Naive thymus-derived CD4-positive, alpha-beta T cell (primary cell): ENCODE measurements at regions not wholly inside any gene's neighbourhood (a gene's known extent, or its start where the extent isn't known, plus 50 kb on each side); places are given as distances from the start of the nearest gene placed in this dataset.
"Not testable (repeated sequence)": the region's sequence is repeated elsewhere in the genome, so short reads cannot be mapped to it uniquely, and the experiment has no call there.

Experiments
- ATAC-seq: fragments of 150-1000 bp; cut with Tn5 transposase; 2 replicates; pipeline ENCODE4 v1.10.0; 2021; ENCODE audit warnings: mild to moderate bottlenecking, moderate library complexity
- CTCF ChIA-PET: fragments of 350-600 bp; sonication (Branson Sonifier 250); formaldehyde crosslinking; loops from one replicate; lab custom pipeline; 2021; ENCODE audit warnings: antibody characterized with exemption; lab: Charles Lee
- POLR2A ChIA-PET: fragments of 350-600 bp; sonication (Branson Sonifier 250); formaldehyde crosslinking; loops from one replicate; lab custom pipeline; 2021; ENCODE audit warnings: antibody characterized with exemption, inconsistent platforms; lab: Charles Lee
- DNase-seq, 9 donors: peaks; one replicate each; pipeline versions ENCODE4 v3.0.0 to v3.0.0-alpha.2; 2020 to 2022; ENCODE audit warnings: mixed read lengths in 1 of 9
- H3K27ac ChIP-seq: one replicate; pipeline ENCODE4 v1.7.0; 2013; ENCODE audit warnings: mild to moderate bottlenecking, low read depth, low read length, moderate library complexity
- H3K27me3 ChIP-seq, 2 donors: one replicate each; pipeline ENCODE4 v1.7.0; 2013; ENCODE audit warnings: low read length in 2 of 2, mild to moderate bottlenecking in 2 of 2, moderate library complexity in 2 of 2; ENCODE audit not compliant: control insufficient read depth in 2 of 2, insufficient read depth in 2 of 2
- H3K36me3 ChIP-seq, 3 experiments: 1 replicate in 2 of 3; 2 replicates in 1 of 3; pipeline ENCODE4 v1.7.0; 2013; ENCODE audit warnings: low read length in 3 of 3, mild to moderate bottlenecking in 3 of 3, moderate library complexity in 1 of 3; ENCODE audit not compliant: insufficient read depth in 3 of 3, control insufficient read depth in 2 of 3
- H3K4me1 ChIP-seq, 2 donors: one replicate each; pipeline ENCODE4 v1.7.0; 2013; ENCODE audit warnings: low read length in 2 of 2, mild to moderate bottlenecking in 2 of 2, moderate library complexity in 1 of 2; ENCODE audit not compliant: control insufficient read depth in 2 of 2, insufficient read depth in 2 of 2
- H3K4me3 ChIP-seq: 2 replicates; pipeline ENCODE4 v1.7.0; 2013; ENCODE audit warnings: mild to moderate bottlenecking, low read length
- H3K9me3 ChIP-seq, 3 experiments: 1 replicate in 2 of 3; 2 replicates in 1 of 3; pipeline ENCODE4 v1.7.0; 2013; ENCODE audit warnings: low read length in 3 of 3; ENCODE audit not compliant: control insufficient read depth in 2 of 3
- H3K27ac Mint-ChIP-seq, 9 donors: one replicate each; pipeline ENCODE4 v1.8.0; 2020 to 2022; ENCODE audit warnings: mixed read lengths in 9 of 9, mild to moderate bottlenecking in 8 of 9, moderate library complexity in 5 of 9, inconsistent platforms in 2 of 9
- H3K27me3 Mint-ChIP-seq, 5 donors: one replicate each; pipeline ENCODE4 v1.8.0; 2021 to 2022; ENCODE audit warnings: mixed read lengths in 5 of 5, mild to moderate bottlenecking in 1 of 5
- H3K36me3 Mint-ChIP-seq, 5 donors: one replicate each; pipeline ENCODE4 v1.8.0; 2020 to 2022; ENCODE audit warnings: mixed read lengths in 5 of 5, mild to moderate bottlenecking in 3 of 5, inconsistent platforms in 1 of 5
- H3K4me1 Mint-ChIP-seq, 7 donors: one replicate each; pipeline ENCODE4 v1.8.0; 2020 to 2022; ENCODE audit warnings: mixed read lengths in 7 of 7, mild to moderate bottlenecking in 3 of 7, inconsistent platforms in 1 of 7
- H3K4me3 Mint-ChIP-seq, 10 donors: one replicate each; pipeline ENCODE4 v1.8.0; 2020 to 2022; ENCODE audit warnings: mild to moderate bottlenecking in 10 of 10, mixed read lengths in 10 of 10, moderate library complexity in 6 of 10, inconsistent platforms in 2 of 10
- H3K9me3 Mint-ChIP-seq, 11 donors: one replicate each; pipeline ENCODE4 v1.8.0; 2020 to 2022; ENCODE audit warnings: mixed read lengths in 11 of 11, mild to moderate bottlenecking in 4 of 11, inconsistent platforms in 1 of 11, moderate library complexity in 1 of 11
- intact Hi-C, 2 donors: fragments of 100-400 bp; cut with micrococcal nuclease; formaldehyde crosslinking; loops; one replicate each; pipeline ENCODE4 v1.15.1; 2023

DNA sequence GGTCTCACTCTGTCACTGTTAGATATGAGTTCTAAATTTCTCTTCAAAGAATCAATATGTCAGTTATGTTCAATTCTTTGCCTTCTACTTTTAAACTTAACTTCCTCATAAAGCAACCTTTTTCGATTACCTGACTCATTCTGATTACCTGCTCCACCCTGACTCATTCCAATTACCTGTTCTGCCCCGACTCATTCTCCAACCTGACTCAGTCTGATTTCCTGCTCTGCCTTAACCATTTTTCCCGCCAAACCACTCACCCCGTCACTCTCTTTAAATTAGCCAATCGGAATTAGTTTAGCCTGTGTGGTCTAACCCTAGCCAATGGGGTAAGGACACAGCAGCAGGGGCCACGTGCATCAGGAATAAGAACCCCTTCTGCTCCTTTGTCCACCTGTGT, 67.4 kb upstream of the RASSF8 start:
- H3K4me1 ChIP-seq, ATAC-seq, H3K27me3 ChIP-seq, intact Hi-C loops, H3K4me3 ChIP-seq, H3K27ac Mint-ChIP-seq, H3K36me3 Mint-ChIP-seq, H3K36me3 ChIP-seq, H3K27ac ChIP-seq, H3K4me1 Mint-ChIP-seq, H3K9me3 Mint-ChIP-seq, DNase-seq, H3K4me3 Mint-ChIP-seq, CTCF ChIA-PET, H3K27me3 Mint-ChIP-seq, POLR2A ChIA-PET, H3K9me3 ChIP-seq: not testable (repeated sequence)

DNA sequence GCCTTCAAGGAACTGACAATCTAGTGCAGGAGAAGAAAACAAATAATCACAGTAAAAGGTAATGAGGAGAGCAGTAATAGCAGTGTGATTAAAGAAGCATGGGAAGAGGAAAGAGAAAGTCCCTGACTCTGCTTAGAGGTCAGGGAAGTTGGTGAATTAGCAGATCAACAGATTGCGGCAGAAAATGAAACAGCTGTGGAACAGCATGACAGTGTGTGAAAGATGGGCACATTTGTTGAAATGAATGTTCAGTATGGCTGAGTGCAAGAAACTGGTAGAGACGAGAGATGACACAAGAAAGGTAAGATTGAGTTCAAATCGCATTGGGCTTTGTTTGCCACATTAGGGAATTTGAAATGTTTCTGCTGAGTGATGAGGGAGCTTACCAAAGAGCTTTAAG, 63.7 kb upstream of the RASSF8 start:
- Histone ChIP-seq H3K9me3 (no peaks in the 10 kb centered on the region), H3K4me3 (no peak overlapping the region), H3K27ac (no peak overlapping the region), H3K4me1 (no peaks in the 10 kb centered on the region), H3K27me3 (no peaks in the 10 kb centered on the region), H3K36me3 (no peaks in the 10 kb centered on the region)
- ATAC-seq (no peak), DNase-seq (no peak)
- H3K27me3 Mint-ChIP-seq, result peaks cover 0 to 6% (median 0%) of the 10 kb centered on the region in 5 donors
- H3K4me3 Mint-ChIP-seq, result no peak overlapping the region
- H3K9me3 Mint-ChIP-seq, result peaks cover 0 to 13% (median 5%) of the 10 kb centered on the region in 11 donors
- H3K27ac Mint-ChIP-seq, result no peak overlapping the region
- ChIA-PET CTCF (no interaction called here), POLR2A (no interaction called here)
- intact Hi-C loops, result no loop called here
- no peaks in the 10 kb centered on the region for H3K36me3 Mint-ChIP-seq
- H3K4me1 Mint-ChIP-seq, result no peaks in the 10 kb centered on the region

DNA sequence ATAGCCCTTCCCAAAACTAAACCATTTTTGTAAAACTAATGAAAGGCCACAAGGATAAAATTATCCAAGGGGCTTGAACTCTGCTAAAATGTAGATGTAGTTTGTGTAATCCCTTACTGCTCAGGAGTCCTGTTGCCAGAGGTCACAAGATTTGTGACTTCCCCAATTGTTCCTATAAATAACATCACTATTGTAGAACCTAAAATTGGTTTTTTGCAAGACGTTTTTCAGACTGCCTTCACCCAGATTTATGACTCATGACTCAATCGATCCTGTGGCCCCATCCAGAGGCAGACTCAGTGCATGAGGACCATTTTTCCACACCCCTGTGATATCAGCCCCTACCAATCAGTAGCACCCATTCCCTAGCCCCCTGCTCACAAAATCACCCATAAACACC, 61.5 kb upstream of the RASSF8 start:
- no peaks in the 10 kb centered on the region for H3K4me1 ChIP-seq
- Mint-ChIP-seq H3K4me1 (no peaks in the 10 kb centered on the region), H3K36me3 (no peaks in the 10 kb centered on the region), H3K4me3 (no peak overlapping the region), H3K9me3 (peaks cover 0 to 13% (median 4%) of the 10 kb centered on the region in 11 donors), H3K27me3 (peaks cover 0 to 4% (median 2%) of the 10 kb centered on the region in 5 donors), H3K27ac (no peak overlapping the region)
- H3K4me3 ChIP-seq, result no peak overlapping the region
- ATAC-seq (no peak), DNase-seq (no peak)
- no peak overlapping the region for H3K27ac ChIP-seq
- POLR2A ChIA-PET, result no interaction called here
- intact Hi-C loops, result no loop called here
- no peaks in the 10 kb centered on the region for H3K36me3 ChIP-seq
- H3K27me3 ChIP-seq, result no peaks in the 10 kb centered on the region
- no peaks in the 10 kb centered on the region for H3K9me3 ChIP-seq
- CTCF ChIA-PET, result no interaction called here

DNA sequence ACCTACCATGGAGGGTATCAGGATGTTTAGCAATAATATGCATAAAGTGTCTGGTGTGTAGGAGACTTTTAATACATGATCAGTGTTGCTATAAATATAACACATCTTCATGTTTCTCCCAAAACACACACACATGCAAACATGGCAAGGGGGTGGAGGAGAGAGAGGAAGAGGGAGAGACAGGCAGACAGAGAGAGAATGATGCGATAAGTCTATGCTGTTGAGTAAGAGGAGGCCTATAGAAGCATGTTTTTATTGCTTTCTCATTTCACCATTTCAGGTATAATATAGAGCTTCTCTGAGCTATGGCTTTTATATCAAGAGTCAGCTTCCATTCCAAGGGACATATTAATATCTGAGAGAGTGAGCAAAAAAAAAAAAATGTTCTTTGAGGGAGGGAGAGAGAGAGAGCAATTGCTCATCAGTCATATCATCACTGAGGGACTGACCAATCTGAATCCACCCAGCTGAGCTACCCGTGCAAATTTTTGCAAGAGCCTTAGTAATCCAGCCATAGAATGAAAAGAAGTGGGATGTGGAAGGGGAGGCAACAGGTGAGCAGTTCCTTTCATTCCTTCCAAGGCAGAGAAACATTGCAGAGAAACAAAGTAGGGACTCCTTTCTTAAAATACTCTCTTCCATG, 54.8 kb upstream of the RASSF8 start:
- ATAC-seq, result no peak
- H3K27me3 Mint-ChIP-seq, result peaks cover 0 to 16% (median 2%) of the 10 kb centered on the region in 5 donors

DNA sequence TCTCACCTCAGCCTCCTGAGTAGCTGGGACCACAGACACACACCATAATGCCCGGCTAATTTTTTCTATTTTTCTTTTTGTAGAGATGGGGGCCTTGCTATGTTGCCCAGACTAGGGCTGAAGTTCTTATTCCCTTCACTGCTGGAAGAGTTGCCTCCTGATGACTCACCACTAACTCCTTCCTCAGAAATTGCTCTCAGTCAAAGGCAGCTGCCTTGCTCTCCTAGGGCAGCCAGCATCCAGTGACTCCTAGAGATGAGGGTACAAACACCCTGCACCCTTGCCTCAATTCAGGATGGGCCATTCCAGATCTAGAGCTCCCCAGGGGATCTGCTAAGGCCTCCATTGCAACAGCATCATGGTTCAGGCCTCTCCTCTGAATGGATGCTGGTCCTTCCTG, 54.0 kb upstream of the RASSF8 start:
- no peak overlapping the region for H3K4me3 Mint-ChIP-seq
- H3K36me3 Mint-ChIP-seq, result no peaks in the 10 kb centered on the region
- Histone ChIP-seq H3K36me3 (no peaks in the 10 kb centered on the region), H3K4me3 (no peak overlapping the region), H3K4me1 (no peaks in the 10 kb centered on the region), H3K9me3 (no peaks in the 10 kb centered on the region), H3K27me3 (no peaks in the 10 kb centered on the region), H3K27ac (no peak overlapping the region)
- ChIA-PET CTCF (interaction anchor here (1.4 kb wide), 1 partner anchor 125 kb away, joined by 4 read pairs; no protein-coding TSS in a partner anchor), POLR2A (no interaction called here)
- DNase-seq (no peak), ATAC-seq (no peak)
- H3K27ac Mint-ChIP-seq, result no peak overlapping the region
- intact Hi-C loops, result no loop called here
- peaks cover 0 to 16% (median 2%) of the 10 kb centered on the region in 5 donors for H3K27me3 Mint-ChIP-seq
- H3K9me3 Mint-ChIP-seq, result peaks cover 0 to 2% (median 0%) of the 10 kb centered on the region in 11 donors
- no peaks in the 10 kb centered on the region for H3K4me1 Mint-ChIP-seq

More for the DNA sequence above, 54.8 kb upstream of the RASSF8 start:
- Mint-ChIP-seq H3K4me3 (no peak overlapping the region), H3K9me3 (peaks cover 0 to 2% (median 0%) of the 10 kb centered on the region in 11 donors), H3K27ac (no peak overlapping the region), H3K36me3 (no peaks in the 10 kb centered on the region), H3K4me1 (no peaks in the 10 kb centered on the region)
- H3K27ac ChIP-seq, result no peak overlapping the region
- intact Hi-C loops, result no loop called here
- H3K4me1 ChIP-seq, result no peaks in the 10 kb centered on the region
- CTCF ChIA-PET, result no interaction called here
- H3K9me3 ChIP-seq, result no peaks in the 10 kb centered on the region
- no peak overlapping the region for H3K4me3 ChIP-seq
- POLR2A ChIA-PET, result no interaction called here
- no peaks in the 10 kb centered on the region for H3K36me3 ChIP-seq
- no peak for DNase-seq
- H3K27me3 ChIP-seq, result no peaks in the 10 kb centered on the region

DNA sequence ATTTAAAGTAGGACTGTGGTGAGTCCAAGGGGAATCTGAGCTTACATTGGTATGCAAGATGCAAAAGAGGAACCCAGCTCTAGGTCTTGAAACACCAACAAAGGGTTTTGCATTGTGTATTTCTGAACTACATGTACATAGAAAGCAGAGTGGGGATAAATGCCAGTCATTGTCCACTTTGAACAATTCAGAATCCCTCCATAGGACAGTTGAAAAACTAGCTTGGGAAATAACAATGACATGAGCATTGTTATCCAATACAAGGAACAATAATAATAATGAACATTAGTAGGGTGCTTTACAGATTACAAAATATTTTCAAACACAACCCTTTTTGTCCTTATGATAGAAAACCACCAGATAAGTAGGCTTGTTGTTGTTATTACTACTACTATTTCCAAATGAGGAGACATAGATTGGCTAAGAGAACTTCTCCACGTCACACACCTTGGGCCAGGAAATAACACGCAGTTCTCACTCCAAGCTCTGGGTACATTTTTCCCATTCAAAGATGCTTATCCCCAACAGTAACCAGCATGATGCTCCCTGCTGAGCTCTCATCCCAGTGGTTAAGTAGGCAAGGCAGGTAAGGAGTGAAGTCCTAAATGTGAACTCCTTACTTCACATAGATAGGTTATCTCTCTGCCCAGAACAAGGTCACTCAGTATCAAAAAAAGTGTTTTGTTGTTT, 51.7 kb upstream of the RASSF8 start:
- Histone ChIP-seq H3K27ac (no peak overlapping the region), H3K4me1 (no peaks in the 10 kb centered on the region), H3K4me3 (no peak overlapping the region), H3K9me3 (no peaks in the 10 kb centered on the region), H3K27me3 (no peaks in the 10 kb centered on the region), H3K36me3 (no peaks in the 10 kb centered on the region)
- DNase-seq (no peak), ATAC-seq (no peak)
- peaks cover 0 to 5% (median 0%) of the 10 kb centered on the region in 11 donors for H3K9me3 Mint-ChIP-seq
- intact Hi-C loops, result no loop called here
- ChIA-PET CTCF (no interaction called here), POLR2A (no interaction called here)
- H3K27ac Mint-ChIP-seq, result no peak overlapping the region
- peaks cover 0 to 22% (median 2%) of the 10 kb centered on the region in 5 donors for H3K27me3 Mint-ChIP-seq
- no peak overlapping the region for H3K4me3 Mint-ChIP-seq
- H3K36me3 Mint-ChIP-seq, result no peaks in the 10 kb centered on the region
- H3K4me1 Mint-ChIP-seq, result no peaks in the 10 kb centered on the region
